ENCODE measurements at regions not wholly inside any gene's neighbourhood (a gene's known extent, or its start where the extent isn't known, plus 50 kb on each side); places are given as distances from the start of the nearest gene placed in this dataset.
A peak's percentile ranks its signal among the peaks of the same experiment; 100 is the strongest.

DNA sequence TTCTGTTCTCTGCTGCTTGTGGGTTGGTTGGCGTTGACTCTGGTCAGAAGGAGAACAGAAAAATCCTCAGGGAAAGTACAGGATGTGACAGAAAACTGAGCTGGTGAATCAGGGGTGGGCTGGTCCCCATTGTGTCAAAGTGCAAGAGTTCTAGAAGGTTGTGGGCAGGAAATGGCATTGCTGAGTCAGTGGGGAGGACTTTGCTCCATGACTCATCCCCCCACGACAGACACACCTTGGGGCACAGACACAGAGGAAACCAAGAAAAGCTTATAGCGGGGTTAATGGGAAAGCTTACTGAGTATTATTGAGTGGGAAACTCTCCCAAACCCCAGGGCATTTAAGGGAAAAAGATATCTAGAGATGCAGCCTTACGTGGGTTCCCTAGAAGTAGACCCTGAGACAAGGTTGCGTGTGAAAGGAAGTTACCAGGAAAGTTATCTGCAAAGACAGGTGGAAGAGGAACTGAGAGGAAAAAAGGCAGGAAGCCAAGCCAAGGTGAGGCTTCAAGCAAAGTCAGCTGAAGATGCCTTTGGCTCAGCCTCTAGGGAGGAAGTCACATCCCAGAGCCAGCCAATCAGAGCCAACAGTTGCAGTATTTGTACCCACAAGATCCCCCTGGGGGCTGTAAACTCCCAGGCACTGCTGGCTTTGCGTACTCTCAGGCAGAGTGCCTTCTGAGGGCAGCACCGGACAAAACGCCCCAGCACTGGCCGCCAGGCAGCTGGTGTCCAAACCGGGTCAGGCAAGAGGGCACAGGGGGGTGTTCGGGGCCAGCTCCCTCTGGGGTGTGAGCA is 86.4 kb downstream of the FOXL1 start:
- DNase-seq: no peak

DNA sequence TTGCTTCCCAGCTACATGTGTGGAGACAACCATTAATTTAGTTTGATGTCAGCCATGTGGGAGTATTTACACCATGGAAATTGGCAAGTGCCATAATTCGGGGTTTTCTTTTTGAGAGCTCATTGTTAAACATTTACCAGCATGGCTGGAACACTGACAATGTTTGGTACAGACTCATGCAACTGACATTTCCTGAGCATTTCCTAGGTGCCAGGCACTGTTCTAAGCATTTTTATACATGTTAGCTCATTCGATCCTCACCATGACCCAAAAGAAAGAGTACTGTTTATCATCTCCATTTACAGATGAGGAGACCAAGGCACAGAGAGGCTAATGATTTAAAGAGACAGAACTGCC is 86.9 kb downstream of the FOXL1 start:
- no peak for DNase-seq

DNA sequence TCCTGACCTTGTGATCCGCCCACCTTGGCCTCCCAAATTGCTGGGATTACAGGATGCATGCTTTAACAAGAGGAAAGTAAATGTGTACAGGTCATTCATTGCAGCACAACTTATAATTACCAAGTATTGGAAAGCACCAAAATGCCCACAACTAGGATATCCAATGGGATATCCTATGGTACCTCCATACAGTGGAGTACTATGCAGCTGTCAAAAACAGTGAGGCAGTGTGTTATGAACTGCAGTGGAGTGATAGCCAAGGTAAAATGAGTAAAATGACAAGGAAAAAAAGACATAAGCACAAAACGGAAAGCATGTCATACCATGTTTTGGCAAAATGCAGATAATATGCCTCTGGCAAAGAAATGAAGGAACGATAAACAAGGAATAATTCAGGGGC is 87.6 kb downstream of the FOXL1 start:
- DNase-seq: no peak

DNA sequence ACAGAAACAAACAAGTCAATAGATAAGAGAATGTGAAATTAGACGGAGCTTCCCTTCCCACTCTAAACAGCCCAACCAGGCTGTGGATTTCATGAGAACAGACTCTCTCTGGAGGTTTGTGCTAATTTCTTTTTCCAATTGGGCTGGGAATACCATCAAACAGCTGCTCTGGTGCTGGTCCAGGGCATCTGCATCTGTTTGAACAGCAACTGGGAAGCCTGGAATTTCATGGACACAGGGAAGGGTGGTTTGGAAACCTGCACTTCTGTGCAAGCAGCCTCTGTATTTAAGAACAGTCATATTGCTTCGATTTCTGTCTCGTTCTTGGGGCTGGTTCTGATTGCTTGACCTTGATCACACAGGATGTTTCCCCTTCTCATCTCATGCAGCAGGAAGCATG is 88.7 kb downstream of the FOXL1 start:
- DNase-seq: no peak

DNA sequence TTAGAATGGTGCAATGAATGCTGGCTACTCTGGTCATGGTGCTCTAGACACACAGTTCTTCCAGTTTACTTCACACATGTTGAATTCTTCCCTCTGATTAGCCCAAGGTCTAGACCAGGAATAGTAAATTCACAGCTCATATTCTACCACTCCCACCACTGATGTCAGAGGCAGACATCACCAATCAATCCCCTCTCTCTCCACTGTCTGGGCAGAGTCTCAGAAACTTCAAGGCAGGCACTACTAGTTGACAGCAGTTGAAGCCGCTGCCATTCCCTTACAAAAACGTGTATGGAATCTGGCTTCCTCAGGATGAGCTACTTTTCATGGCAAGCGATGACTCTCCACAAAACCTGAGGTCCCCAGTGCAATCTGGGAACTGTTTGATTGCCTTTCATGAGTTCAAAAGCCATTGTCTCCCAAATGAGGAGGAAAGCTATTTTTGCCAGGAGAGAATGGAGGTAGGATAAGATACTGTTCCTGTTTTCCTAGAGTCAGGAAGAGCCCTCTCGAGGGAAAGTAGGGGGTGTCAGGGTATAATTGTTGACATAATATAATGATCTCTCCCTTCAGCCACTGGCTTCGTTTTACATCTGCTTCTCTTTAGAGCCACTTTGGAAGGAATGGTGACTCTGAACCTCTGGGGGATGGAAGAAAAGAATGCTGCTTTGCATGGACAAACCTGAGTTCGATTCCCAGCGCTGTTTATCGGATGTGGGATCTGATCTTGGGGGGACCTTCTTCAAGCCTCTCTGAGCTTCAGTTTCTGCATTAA is 90.0 kb downstream of the FOXL1 start:
- peak; percentile 38 for DNase-seq

DNA sequence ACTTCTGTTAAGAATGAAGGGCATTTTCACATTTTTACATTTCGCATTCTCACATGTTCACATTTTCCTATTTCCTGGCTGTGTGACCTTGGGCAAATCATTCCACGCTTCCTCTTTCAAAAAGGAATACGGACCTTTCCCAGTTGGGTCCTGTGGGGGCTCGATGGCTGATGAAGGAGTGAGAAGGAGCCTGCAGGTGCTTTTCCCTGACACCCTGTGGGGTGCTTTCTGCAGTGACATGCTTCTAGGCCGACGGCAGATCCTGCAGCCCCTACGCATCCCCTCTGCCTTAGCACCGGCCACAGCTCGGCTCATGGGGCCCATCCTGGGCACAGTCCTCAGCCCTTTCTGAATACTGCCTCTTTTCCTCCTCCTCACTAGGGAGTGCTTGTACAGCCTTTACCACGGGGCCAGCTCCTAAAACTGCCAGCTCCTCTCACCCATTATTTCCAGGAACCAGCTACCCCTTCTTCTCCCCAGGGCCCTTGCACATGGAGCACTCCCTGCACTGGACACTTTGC is 91.0 kb downstream of the FOXL1 start:
- no peak for DNase-seq

DNA sequence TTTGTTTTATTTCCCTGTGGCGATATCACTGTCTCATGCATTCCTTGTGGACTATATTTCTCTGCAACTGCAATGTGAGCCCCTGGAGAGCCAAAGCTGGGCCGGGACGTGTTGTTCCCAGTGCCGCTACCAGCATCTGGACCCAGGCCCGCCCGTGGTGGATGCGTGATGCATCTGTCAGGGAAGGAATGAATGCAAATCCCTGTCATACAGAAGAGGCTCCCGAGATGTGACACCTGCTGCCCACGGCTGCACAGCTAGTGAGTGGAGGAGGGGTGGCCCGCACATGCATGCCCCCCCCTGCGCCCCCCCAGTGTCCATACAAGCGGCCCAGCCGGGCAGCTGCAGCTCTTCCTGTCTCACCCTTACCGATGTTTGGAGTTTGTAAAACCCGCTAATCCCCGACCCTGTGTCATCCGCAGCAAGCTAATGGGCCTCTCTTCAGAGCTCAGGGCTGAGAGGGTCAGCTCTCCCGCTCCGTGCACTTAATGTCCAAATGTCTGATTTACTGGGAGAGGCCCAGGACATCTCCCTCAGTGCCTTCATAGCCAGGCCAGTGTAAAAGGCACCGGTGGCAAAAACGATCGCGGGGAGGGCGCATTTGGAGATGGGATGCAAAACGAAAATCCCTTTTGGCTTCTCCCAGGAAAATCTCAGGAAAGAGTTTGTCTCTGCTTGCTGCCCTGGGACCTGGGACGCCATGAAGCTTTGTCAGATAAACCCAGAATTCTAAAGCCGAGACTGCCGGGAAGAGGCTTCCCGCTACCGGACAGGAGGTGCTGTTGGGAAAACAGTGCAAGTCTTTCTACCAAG is 91.8 kb downstream of the FOXL1 start:
- peak; percentile 65 for DNase-seq

DNA sequence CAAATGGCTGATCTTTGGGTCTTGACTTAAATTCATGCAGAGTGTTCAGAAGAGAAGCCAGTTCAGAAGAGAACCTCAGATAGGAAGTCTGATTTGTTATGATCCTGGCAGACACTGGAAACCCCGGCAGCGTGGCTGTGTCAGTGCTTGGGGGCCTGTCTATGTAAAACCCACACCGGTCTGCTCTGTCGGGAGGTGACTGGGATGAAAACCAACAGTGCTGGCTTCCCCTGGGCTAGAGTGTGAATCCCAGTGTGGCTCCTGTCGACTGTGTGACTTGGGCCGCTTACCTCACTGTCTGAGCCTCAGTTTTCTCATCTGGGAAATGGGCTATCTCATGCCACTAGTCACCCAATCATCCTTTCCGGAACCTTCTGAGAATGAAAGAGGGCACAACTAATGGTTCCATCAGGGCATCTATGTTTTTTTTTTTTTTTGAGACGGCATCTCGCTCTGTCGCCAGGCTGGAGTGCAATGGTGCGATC is 92.4 kb downstream of the FOXL1 start:
- no peak for DNase-seq

DNA sequence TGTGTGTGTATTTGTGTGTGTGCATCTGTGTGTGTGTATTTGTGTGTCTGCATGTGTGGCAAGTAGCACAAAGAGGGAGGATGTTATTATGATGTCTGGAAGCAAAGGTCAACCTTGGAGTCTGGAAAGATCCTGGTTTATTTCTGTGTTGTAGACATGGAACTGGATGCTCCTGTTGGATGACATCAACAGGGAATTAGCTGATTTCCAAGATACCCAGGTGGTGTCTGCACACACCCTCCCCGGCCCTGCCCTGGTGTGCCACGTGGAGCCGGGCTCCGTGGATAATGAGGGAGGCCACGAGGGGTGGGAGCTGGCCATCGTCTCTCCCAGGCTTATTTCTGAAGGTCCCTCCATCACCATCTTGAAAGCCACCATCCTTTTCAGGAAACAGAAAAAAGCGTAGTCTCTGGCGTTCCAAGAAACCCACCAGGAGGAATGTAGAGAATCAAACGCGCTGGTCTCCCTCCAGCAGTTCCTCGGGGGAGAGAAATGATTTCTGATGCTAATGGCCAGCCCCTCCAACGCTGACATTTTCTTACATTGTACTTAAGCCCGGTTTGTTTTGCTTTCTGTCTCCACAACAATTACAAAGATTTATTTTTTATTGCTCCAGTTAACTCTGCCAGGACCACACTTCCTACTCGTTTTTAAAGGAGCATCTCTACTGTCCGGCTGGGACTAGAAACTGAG is 93.3 kb downstream of the FOXL1 start:
- DNase-seq: peak; percentile 42

DNA sequence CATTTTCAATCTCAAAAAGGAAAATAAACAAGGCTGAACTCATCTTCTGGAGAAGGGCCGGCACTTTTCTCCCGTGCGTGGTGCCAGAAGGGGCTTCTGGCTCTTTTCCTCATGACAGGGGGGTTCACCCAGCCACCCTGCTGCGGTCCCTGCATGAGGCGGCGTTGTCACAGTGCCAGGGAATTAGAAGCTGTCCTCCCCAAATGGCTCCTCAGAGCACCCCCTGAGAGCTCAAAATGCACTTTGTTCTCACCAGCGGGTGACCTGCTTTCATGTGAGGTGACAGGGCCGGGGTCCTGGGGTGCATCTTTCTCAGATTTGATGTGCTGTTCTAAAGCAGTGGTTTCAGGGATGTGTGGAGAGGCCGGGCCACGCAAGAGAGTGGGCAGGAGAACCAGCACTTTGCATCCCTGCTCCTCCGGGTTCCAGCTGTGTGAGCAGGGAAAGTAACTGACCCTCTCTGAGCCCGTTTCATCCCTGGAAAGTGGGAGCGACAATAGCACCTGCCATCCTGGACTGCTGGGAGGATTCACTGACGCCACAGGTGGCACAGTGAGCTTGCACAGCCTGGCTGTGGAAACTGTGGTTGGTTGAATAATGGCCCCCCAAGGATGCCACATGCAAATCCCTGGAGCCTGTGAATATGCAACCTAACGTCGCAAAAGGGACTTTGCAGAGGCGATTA is 94.0 kb downstream of the FOXL1 start:
- no peak for DNase-seq

DNA sequence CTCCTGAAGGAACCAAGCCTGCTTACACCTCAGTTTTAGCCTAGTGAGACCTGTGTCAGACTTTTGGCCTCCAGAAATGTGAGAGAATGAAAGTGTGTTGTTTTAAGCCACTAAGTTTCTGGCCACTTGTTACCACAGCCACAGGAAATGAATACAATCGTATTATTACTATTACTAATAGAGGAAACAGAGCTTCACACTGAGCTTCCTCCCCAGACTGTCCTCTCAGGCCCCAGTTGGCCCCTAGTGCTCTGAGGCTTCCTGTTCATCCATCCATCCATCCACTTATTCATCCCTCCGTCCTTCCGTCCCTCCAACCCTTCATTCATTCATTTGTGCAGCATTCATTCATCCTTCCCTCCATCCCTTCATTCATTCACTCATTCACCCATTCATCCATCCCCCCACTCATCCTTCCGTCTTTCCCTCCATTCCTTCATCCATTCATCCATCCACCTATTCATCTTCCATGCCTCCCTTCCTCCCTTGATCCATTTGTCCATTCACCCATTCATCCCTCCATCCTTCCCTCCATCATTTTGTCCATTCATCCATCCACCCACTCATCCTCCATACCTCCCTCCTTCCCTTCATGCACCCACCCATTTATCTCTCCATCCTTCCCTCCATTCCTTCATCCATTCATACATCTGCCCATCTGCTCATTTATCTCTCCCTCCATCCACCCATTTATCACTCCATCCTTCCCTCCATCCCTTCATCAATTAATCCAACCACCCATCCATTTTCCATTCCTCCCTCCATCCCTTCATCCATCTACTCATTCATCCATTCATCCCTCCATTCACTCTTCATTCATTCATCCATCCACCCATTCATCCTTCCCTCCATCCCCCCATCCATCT is 95.0 kb downstream of the FOXL1 start:
- DNase-seq: no peak

DNA sequence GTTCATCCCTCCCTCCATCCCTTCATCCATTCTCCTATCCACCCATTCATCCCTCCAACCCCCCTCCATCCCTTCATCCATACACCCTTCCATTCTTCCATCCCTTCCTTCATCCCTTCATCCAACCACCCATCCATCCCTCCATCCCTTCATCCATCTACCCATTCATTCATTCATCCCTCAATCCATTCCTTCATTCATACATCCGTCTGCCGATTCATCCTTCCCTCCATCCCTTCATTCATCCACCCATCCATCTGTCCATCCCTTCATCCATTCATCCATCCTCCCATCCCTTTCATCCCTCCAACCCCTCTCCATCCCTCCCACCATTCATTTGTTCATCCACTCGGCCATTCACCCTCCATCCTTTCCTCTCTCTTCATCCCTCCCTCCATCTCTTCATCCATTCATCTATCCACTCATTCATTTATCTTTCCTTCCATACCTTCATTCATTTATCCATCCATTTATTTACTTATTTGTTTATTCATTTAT is 95.7 kb downstream of the FOXL1 start:
- DNase-seq: no peak

DNA sequence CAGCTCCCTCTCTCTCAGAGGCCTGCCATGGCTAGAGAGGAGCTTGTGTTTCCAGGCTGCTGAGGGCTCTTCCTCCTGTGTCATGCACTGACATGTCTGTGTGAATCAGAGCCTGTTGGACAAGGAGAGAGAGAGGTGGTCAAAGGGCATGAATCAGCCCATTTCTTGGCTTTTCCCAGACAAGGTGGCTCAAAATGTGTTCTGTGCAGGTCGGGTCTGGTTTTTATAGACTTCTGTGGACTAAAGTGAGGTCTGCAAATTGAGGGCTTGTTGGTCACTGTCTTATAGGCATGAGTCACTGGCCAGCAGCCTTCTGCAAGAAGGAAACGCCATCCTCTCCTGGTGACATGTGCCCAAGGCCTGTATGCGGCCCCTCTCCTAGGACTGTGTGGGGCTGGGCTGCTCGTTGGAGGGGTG is 97.9 kb downstream of the FOXL1 start:
- DNase-seq: no peak

DNA sequence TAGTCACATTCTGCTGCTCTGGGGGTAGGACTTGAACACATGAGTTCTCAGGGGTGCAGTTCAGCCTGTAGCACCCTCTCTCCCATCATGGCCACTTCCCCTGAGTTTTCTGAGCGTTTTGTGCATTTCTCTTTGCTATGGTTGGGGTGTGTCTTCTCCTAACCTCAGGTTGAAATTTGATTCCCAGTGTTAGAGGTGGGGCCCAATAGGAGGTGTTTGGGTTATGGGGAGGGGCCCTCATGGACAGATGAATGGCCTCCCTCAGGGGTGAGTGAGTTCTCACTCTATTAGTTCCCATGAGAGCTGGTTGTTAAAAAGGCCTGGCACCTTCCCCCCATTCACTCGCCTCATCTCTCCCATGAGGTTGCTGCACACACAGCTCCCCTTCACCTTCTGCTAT is 101.1 kb downstream of the FOXL1 start:
- no peak for DNase-seq

DNA sequence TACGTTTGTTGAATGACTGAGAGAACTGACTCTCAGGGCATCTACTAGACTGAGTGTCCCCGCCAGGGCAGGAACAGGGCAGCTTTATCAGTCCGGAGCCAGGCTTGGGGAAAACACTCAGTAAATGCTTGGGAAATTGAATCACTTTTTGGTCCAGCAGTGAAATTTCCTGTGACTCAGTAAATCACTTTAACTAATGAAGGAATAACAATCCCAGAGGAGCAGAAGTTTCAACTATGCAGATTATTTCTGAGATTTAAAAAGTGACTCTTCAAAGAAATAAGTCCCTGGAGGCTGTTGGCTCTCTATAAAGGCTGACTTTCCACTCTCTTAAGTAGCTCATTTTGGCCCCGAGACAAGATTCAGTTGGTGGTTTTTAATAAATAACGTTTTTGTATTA is 101.8 kb downstream of the FOXL1 start:
- DNase-seq: no peak

DNA sequence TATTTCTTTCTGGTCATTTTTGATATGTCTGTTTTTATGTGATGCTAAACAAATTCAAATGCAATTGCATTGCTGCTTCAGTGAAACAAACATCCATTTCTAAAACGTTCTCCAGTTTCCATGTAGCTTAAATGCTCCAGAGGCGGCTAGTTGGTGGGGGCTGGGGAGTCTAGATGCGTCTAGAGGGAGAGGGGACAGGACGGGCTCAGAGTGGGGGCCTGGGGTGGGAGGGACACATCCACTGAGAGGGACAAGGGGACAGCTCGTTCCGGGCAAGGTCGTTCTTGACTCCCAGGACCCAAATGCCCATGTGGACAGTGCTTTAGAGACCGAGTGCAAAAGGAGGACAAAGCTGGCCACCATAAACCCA is 102.3 kb downstream of the FOXL1 start:
- no peak for DNase-seq

DNA sequence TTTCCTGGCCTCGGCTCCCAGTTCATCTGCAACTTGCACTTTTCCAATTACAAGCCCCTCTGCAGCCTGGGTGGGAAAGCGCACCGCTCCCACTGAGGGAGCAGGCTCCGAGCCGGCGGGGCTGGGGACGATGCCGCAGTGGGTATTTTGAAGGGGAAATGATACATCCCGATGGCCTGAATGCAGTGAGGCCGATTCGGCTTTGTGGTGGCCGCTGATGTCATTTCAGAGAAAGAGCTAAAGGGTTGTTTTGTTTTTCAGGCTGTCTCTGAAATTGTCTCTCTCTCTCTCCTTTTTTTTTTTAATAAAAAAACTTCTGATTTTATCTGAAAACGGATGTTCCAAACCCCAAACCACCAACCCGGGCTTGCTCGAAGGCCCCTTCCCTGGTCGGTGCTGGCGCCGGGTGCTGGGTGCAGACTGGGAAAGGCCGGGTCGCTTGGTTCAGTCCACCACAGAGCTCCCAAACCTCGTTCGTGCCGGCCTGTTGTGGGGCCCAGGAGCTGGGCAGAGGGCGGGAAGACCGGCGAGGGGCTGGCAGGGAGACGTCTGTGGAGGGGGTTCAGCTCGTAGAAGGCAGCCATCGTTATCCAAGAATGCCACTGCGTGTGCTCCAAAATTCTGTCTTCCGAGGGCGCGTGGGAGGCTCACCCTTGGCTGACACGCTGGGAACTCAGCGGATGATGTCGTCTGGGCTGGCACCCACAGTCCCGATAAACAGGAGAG is 102.8 kb downstream of the FOXL1 start:
- DNase-seq: no peak

DNA sequence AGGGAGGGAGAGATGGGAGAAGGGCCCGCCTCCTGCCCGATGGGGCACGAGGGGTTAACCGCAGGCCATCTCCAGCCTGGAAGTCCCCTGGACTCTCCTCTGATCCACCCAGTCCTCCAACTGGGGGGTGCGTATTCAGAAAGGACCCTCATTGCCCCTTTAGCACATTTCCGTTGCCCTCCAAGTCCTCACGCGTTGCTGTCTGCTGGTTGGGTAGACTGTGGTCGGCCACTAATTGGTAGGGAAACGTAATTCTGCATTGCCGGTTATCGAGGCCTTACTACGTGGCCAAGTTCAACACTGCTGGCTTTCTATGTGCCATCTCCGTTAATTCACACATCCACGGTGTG is 103.4 kb downstream of the FOXL1 start:
- DNase-seq: no peak

DNA sequence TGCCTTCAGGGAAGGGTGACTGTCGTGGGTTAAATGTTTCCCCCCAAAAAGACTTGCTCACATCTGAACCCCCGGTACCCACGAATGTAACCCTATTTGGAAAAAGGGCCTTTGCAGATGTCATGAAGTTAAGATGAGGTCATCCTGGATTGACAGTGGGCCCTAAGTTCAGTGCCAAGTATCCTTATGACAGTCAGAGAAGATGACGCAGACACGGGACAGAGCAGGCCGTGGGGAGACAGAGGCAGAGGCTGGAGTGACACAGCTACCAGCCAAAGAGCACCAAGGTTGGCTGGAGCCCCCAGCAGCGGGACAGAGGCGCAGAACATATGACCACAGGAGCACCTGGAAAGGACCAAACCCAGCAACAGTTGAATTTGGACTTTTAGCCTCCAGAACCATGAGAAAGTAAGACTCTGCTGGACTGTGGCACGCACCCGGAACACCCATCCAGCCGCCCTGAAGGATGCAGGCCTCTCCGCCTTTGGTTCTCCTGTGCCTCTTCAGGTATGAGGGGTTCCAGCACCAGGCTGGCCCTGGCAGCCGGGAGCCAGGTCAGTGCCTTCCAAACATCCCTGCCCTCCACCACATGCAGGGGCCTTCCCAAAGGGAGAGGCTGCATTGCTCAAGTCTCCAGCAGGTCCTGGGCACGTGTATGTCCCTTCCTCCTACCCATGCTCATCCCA is 104.0 kb downstream of the FOXL1 start:
- no peak for DNase-seq
